GM12878 (cell line): ENCODE measurements at regions not wholly inside any gene's neighbourhood (a gene's known extent, or its start where the extent isn't known, plus 50 kb on each side); places are given as distances from the start of the nearest gene placed in this dataset.

Experiments
- ATAC-seq: fragments of 200-7000 bp; cut with Tn5 transposase; 3 replicates; pipeline ENCODE4 v1.9.1; 2020; ENCODE audit warnings: mild to moderate bottlenecking, moderate library complexity
- BruUV-seq: library from RNA; stranded (reverse); fragments of 400-500 nt; replicated peaks from 2 replicates; lab custom pipeline; 2021; lab: Mats Ljungman, UMichigan
- CTCF ChIA-PET: fragments of 300-600 bp; sonication (Branson Sonifier 250); formaldehyde crosslinking; extraction: SDS; loops from one replicate; lab custom pipeline; 2021; ENCODE audit warnings: inconsistent platforms; lab: Yijun Ruan, JAX
- POLR2A ChIA-PET: fragments of 350-600 bp; formaldehyde crosslinking; extraction: SDS; loops from one replicate; lab custom pipeline; 2021; ENCODE audit warnings: inconsistent platforms; lab: Charles Lee
- RAD21 ChIA-PET: fragments of 300-600 bp; sonication (Branson Sonifier 250); formaldehyde crosslinking; loops from one replicate; lab custom pipeline; 2023; ENCODE audit warnings: antibody characterized with exemption; ENCODE audit not compliant: unreplicated experiment; lab: Charles Lee
- SMC1A ChIA-PET: fragments of 300-600 bp; sonication (Branson Sonifier 250); formaldehyde crosslinking; loops from one replicate; lab custom pipeline; 2023; ENCODE audit not compliant: unreplicated experiment, uncharacterized antibody; lab: Charles Lee
- DNase-seq: peaks from one replicate; pipeline ENCODE4 v3.0.0-alpha.2; 2011; ENCODE audit warnings: low read depth, low spot score
- FAIRE-seq: peaks from 3 replicates; lab custom pipeline; 2011; peaks lifted over from hg19 to GRCh38; lab: Jason Lieb, UNC
- H2AFZ ChIP-seq: 2 replicates; pipeline ENCODE4 v1.6.0; 2011; ENCODE audit warnings: low read depth, low read length, control low read depth; ENCODE audit not compliant: control insufficient read depth
- H3K27ac ChIP-seq: 2 replicates; pipeline ENCODE4 v1.5.1; 2011; ENCODE audit warnings: control low read depth; ENCODE audit not compliant: control insufficient read depth, insufficient read depth
- H3K27me3 ChIP-seq, 2 experiments: replicated peaks in 1 of 2; 2 replicates each; pipeline versions ENCODE4 v1.6.0 to v1.6.1; 2011; ENCODE audit warnings: low read length in 1 of 2; ENCODE audit not compliant: control insufficient read depth in 2 of 2, insufficient read depth in 2 of 2
- H3K36me3 ChIP-seq, 2 experiments: 2 replicates each; pipeline ENCODE4 v1.5.1; 2011; ENCODE audit warnings: low read length in 1 of 2; ENCODE audit not compliant: control insufficient read depth in 2 of 2, insufficient read depth in 2 of 2
- H3K4me1 ChIP-seq: 2 replicates; pipeline ENCODE4 v1.6.1; 2011; ENCODE audit warnings: mild to moderate bottlenecking, low read length, moderate library complexity, mixed read lengths; ENCODE audit not compliant: control insufficient read depth, insufficient read depth
- H3K4me2 ChIP-seq: 2 replicates; pipeline ENCODE4 v1.6.0; 2011; ENCODE audit warnings: control low read depth; ENCODE audit not compliant: control insufficient read depth, insufficient read depth
- H3K4me3 ChIP-seq: fragments of 200-600 bp; sonication (generic); 2 replicates; pipeline ENCODE4 v1.5.1; 2016
- H3K79me2 ChIP-seq: 2 replicates; pipeline ENCODE4 v1.6.0; 2011; ENCODE audit warnings: low read length; ENCODE audit not compliant: control insufficient read depth, insufficient read depth
- H3K9ac ChIP-seq: 2 replicates; pipeline ENCODE4 v1.8.0; 2011; ENCODE audit warnings: low read length, control low read depth, mixed read lengths; ENCODE audit not compliant: control insufficient read depth, insufficient read depth
- H3K9me3 ChIP-seq: replicated peaks from 3 replicates; pipeline ENCODE4 v1.5.1; 2011; ENCODE audit warnings: mild to moderate bottlenecking, low read length; ENCODE audit not compliant: control insufficient read depth, insufficient read depth
- H4K20me1 ChIP-seq: 2 replicates; pipeline ENCODE4 v1.6.0; 2011; ENCODE audit not compliant: control insufficient read depth, insufficient read depth
- BCL11A ChIP-seq: IDR thresholded peaks from 2 replicates; pipeline ENCODE4 v1.6.1; 2011; ENCODE audit warnings: low read depth, low read length
- CBX3 ChIP-seq: fragments of 200-600 bp; sonication (generic); IDR thresholded peaks from 2 replicates; pipeline ENCODE4 v1.6.1; 2016; ENCODE audit warnings: low read depth, borderline replicate concordance
- JUND ChIP-seq: IDR thresholded peaks from 2 replicates; pipeline ENCODE4 v1.6.1; 2012; ENCODE audit warnings: low read depth, mild to moderate bottlenecking, low read length, improper control_type of control experiment, moderate library complexity
- SMAD5 ChIP-seq: IDR thresholded peaks from 2 replicates; pipeline ENCODE4 v1.6.1; 2016; ENCODE audit warnings: antibody characterized with exemption, low read depth
- STAT3 ChIP-seq: IDR thresholded peaks from 2 replicates; pipeline ENCODE4 v1.6.1; 2011; ENCODE audit warnings: low read depth, low read length, improper control_type of control experiment
- WGBS: methylation state at CpG from one replicate; pipeline ENCODE4 v1.1.6; 2016; ENCODE audit warnings: low lambda C conversion rate; ENCODE audit not compliant: insufficient replicate concordance, insufficient coverage; ENCODE audit errors: missing lambda C conversion rate; 5-methylcytosine and 5-hydroxymethylcytosine counted together
- in situ Hi-C: fragments of 300-500 bp; cut with MboI; formaldehyde crosslinking; loops from 9 replicates; pipeline ENCODE4 v1.14.3; 2018; ENCODE audit warnings: mixed read lengths
- intact Hi-C: fragments of 100-400 bp; cut with micrococcal nuclease; formaldehyde crosslinking; loops from one replicate; pipeline ENCODE4 v1.14.2; 2022; ENCODE audit not compliant: unreplicated experiment

DNA sequence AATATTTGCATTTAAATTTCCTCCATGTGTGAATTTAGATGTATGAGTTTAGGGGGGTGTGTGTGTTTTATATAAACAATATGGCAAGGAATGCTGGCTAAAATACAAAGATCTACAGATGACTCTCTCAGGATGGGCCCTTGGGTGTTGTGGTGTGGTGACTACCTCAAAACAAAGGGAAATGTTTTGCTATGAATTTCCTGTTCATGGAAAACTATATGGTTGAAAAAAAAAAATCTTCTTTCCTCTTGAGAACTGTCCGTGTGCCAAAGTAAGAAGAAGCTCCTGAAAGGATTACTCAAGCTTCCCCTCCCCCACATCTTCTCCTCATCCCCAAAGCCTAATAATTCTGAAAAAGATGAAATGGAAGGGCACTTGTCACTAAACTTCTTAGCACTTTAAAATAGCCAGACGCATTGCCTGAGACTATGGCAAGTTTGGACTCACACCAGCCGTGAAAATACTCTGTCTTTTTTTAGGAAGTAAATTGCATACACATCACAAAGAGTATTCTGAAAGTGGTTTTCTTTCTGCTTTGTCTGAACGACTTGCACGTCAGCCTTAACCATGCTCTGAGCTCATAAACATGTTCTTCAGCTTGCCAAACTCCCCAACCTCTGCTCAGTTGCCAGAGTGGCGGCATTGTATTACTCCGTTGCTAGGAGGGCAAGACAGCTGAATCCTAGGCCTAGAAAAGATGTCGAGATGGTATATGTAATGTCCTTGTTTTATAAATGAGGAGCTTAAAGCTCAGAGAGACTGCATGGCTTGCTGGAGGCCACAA is 250.4 kb upstream of the JADE1 start:
- Histone ChIP-seq H3K27me3 (no peaks in the 10 kb centered on the region), H3K4me1 (no peaks in the 10 kb centered on the region), H3K9me3 (no peaks in the 10 kb centered on the region), H3K4me2 (no peak overlapping the region), H3K27ac (no peak overlapping the region), H3K36me3 (no peaks in the 10 kb centered on the region), H3K9ac (no peak overlapping the region), H4K20me1 (no peaks in the 10 kb centered on the region), H2AFZ (no peak overlapping the region), H3K79me2 (no peaks in the 10 kb centered on the region), H3K4me3 (no peak overlapping the region)
- no peak; the same call in 2 of the 3 replicates for ATAC-seq
- TF ChIP-seq CBX3 (no peak), BCL11A (no peak), JUND (no peak), SMAD5 (no peak)
- WGBS: 63% methylated on average over 8 of the region's 8 CpGs
- in situ Hi-C loops: no loop called here
- DNase-seq: no peak
- CTCF ChIA-PET: interaction anchor here (1.7 to 2.4 kb wide), 2 partner anchors 16 to 97 kb away, joined by 5 to 7 read pairs; no protein-coding TSS in a partner anchor
- intact Hi-C loops: no loop called here
- no peak for FAIRE-seq
- SMC1A ChIA-PET: interaction anchor here (0.8 to 2.0 kb wide), 7 partner anchors 15 to 109 kb away, joined by 3 to 12 read pairs (median 4); no protein-coding TSS in a partner anchor
- BruUV-seq: no TSS peak
- POLR2A ChIA-PET: interaction anchor here (0.6 kb wide), 1 partner anchor 31 kb away, joined by 3 read pairs; no protein-coding TSS in a partner anchor
- RAD21 ChIA-PET: interaction anchor here (0.8 to 2.9 kb wide), 2 partner anchors 41 to 104 kb away, joined by 4 to 12 read pairs; no protein-coding TSS in a partner anchor

DNA sequence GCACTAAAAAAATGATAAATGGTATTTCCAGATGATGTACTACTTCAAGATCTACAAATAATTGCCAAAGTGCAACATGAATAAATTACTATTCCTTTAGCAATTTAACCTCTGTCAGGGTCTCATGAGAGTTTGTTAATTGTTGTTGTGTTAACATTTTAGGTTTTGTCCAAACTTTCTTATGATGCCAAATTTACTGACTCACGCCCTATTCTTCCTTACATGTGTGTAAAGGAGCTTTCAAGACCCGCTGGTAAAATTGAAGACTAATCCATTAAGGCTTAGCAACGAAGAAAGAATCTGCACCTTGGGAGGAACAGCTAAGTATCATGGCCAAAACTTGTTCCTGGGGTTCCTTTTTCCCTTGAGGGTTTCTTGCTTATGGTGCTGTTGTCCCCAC is 252.7 kb upstream of the JADE1 start:
- TF ChIP-seq STAT3: no peak
- no peak overlapping the region for H3K4me3 ChIP-seq
- H2AFZ ChIP-seq: no peak overlapping the region
- FAIRE-seq (no peak), ATAC-seq (no peak), DNase-seq (no peak)
- ChIA-PET RAD21 (no interaction called here), CTCF (interaction anchor here (0.6 to 1.2 kb wide), 2 partner anchors 27 to 104 kb away, joined by 3 to 4 read pairs; no protein-coding TSS in a partner anchor), POLR2A (interaction anchor here (0.5 to 0.6 kb wide), 2 partner anchors 102 to 332 kb away, joined by 3 to 4 read pairs; no protein-coding TSS in a partner anchor), SMC1A (interaction anchor here (0.7 to 5.6 kb wide), 2 partner anchors 103 to 144 kb away, joined by 3 to 34 read pairs; no protein-coding TSS in a partner anchor)
- no peaks in the 10 kb centered on the region for H3K79me2 ChIP-seq
- no peak overlapping the region for H3K9ac ChIP-seq
- H3K4me2 ChIP-seq: no peak overlapping the region
- no peaks in the 10 kb centered on the region for H3K9me3 ChIP-seq
- BruUV-seq: no TSS peak
- 42% methylated on average over 3 of the region's 3 CpGs for WGBS
- peaks cover 3% of the 10 kb centered on the region; the same call in 1 of the 2 replicates for H3K4me1 ChIP-seq
- no peaks in the 10 kb centered on the region for H3K27me3 ChIP-seq
- no peaks in the 10 kb centered on the region for H3K36me3 ChIP-seq
- in situ Hi-C loops (no loop called here), intact Hi-C loops (no loop called here)
- H3K27ac ChIP-seq: no peak overlapping the region
- no peaks in the 10 kb centered on the region for H4K20me1 ChIP-seq
